HG03558 (cell line): ENCODE measurements at regions not wholly inside any gene's neighbourhood (a gene's known extent, or its start where the extent isn't known, plus 50 kb on each side); places are given as distances from the start of the nearest gene placed in this dataset.

Experiments used
- ATAC-seq: cut with Tn5 transposase; IDR thresholded peaks from one replicate; pipeline ENCODE4 v1.9.1; 2021; ENCODE audit warnings: moderate number of reproducible peaks; ENCODE audit not compliant: unreplicated experiment; ENCODE audit errors: extremely low read depth

DNA sequence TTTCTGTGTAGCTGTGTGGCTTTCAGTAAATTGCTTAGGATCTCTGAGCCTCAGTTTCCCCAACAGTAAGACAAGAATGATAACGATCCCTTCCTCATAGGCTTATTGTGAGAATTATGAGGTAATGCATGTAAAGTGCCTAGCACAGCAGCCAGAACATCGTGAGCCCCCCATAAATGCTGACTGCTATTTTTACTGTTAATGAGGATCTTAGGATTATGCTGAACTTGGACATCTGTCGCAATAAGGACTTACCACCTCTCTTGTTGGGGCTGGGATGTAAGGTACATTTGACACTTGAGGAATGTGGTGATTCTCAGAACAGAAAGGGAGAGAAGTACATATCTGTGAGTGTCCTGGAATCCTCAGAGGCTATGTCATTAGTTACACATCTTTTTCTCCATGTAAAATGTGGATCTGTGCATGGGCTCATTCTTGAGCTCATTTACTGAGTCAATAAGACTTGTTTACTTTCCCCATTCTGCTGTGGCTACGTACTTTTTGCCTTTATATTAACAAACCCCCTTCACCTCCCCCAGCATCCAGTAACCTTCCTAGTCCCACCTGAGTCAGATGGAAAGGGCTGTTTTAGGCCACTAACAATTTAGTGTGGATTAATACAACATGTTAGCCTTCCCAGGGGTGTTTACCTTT, 64.4 kb upstream of the PLEKHG1 start:
- no peak for ATAC-seq

DNA sequence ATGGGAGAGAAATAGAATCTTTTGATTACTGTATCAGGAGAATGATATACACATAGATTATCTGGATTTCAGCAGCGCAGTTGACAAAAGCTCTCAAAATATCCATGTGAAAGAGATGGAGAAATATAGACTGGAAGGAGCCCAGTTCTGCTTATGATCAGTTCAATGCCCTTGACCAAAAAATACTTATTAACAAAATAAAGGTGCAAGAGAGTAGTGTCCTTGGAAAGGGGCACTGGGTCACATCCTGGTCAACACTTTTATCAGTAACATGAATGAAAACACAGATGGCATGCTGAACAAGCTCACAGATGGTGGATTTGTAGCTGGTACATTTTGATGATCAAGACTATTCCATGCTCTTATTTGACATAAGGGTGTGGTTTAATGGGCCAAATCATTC, 63.9 kb upstream of the PLEKHG1 start:
- no peak for ATAC-seq

DNA sequence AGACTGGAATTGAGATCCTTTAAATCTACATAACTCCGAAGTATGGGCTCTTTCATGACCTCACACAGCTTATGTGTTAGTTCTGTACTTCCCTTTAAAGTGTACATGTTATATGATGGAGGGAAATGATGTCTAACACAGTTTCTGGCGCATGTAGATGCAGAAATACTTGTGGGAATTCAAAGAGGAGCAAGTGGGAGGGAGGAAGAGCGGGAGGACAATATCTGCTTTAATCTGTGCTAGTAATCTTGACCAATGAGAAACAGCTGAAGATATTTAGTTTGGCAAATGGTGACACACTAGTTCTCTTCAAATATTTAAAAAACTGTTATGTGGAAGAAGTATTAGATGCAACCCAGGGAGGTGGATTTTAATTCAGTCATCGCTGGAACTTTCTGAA, 62.9 kb upstream of the PLEKHG1 start:
- ATAC-seq: no peak

DNA sequence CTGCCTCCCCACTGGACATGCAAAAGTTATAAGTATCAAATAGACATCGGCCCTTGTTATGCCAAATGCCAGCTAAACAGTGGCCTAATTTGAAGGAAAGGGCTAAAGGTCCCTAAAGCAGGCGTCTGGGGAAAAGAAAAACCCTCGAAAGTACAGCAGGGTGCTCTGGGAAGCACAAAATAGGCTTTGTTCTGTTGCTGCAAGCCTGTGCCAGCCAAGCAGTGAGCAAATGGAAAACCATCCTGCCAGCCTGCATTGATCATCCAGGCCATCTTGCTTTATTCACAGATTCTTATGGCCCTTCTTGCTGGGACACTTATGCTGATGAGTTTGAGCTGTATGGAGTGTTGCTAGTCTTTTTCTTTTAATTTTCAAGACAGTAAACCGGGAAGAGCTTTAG, 62.2 kb upstream of the PLEKHG1 start:
- no peak for ATAC-seq

DNA sequence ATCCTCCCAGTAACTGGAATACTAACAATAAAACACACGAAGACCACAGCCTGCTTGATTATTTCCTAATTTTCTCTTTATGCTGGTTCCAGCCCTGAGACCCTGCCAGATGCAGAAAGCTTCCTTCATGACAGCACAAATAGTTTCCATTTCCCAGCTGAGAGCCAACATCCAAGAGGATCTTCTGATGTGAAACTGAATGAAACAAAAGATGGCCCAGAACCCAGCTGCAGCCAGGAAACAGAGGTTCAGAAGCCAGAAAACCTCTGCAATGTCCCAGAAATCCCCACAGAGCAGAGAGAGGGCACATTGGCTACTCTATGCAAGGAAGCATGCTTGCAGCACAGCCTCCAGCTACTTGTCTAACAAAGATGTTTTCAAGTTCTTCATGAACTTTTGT, 61.8 kb upstream of the PLEKHG1 start:
- no peak for ATAC-seq

DNA sequence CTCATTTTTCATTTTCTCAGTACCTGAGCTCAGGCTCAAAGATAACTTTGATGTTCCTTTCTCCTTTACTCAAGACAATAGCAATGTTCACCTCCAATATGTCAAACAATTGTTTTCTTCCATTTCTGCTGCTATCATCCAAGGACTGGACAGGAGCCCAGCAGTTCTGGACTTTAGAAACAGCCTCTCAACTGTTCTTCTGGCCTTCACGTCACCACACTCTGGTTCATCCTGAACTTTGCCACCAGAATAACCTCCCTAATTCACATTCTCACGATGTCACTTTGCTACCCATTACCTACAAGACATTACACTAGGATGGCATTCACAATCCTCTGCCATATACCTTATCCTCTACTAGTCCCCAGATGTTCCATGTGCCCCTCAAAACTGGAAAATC, 60.6 kb upstream of the PLEKHG1 start:
- ATAC-seq: no peak

DNA sequence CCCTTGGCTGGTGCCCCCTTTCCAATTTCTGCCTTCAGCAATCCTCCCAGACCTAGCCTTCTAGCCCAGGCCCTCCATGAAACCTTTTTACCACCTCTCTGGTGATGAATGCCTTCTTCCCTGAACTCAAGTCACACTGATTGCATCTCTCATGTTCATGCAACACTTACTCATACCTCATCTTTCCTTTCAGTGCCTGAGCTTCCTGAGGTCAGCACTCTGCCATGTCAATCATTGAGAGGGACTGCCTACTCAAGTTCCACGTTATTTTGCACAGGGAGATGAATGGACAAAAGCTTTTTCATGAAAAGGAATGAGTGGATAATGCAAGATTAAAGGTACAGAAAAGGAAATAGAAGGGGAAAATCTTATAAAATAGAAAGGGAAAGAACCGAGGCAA, 60.1 kb upstream of the PLEKHG1 start:
- no peak for ATAC-seq

DNA sequence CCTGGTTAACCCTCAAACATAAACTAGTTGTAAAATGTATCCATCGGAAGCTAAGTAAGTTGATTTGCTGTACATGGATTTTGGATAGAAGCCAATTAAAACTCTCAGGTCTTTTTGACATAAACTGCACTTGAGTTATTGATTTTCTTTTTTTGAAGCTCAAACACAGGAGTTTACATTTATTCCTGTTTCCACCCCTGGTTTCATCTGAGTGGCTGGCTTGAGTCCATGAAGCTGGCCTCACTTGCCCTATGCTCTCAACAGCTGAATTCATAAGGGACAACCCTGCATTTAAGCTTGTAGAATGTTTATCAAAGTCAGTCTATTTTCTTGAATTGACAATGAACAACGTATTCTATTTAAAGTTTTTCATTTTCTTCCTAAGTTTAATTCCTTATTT, 58.1 kb upstream of the PLEKHG1 start:
- ATAC-seq: no peak

DNA sequence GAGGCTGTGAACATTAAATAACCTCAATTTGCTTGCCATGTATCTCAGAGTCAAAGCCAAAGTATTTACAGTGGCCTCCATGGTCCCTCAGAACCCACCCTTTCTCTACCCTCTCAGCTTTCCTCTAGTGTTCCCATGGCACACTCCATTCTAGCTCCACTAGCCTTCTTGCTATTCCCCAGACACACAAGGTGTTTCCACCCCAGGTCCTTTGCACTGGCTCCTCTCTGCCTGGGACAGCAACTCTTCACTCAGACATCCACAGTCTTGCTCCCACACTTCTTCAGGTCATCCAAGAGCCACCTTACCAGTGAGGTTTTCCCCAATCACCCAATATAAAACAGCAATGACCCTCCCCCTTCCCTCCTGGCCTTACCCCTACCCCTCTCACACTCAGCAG, 56.5 kb upstream of the PLEKHG1 start:
- no peak for ATAC-seq

DNA sequence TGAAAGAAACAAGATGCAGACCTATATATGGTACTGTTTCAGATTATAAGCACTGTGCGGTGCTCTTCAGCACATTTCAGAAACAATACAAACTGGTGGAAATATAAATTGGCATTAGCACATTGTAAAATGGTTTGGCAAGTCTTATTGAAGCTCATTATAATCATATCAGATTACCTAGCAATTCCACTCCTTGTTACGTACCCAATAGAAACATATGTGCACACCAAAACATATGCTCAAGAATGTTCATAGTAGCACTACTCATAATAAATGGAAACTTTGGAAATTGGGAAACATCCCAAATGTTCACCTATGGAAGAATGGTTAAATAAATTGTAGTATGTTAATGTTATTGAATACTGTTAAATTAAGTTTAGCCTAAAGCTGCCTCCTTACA, 54.9 kb upstream of the PLEKHG1 start:
- no peak for ATAC-seq

DNA sequence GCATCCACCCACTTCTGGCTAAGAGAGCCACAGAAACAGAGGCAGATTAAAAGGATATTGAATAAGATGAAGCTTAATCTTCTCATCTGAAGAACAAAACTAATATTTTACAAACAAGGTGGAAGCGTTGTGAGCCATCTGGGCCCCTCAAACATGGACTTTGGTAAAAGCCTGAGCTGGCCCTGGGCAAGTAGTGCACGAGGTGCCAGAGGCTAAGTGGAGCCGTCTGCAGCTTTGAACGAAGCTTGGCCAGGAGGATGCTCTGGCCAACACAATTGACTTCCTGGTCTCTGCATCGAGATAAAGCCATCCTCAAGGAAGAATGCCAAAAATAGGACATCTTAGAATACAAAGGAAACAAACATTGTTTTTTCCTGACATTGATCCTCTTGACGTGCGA, 53.2 kb upstream of the PLEKHG1 start:
- no peak for ATAC-seq

DNA sequence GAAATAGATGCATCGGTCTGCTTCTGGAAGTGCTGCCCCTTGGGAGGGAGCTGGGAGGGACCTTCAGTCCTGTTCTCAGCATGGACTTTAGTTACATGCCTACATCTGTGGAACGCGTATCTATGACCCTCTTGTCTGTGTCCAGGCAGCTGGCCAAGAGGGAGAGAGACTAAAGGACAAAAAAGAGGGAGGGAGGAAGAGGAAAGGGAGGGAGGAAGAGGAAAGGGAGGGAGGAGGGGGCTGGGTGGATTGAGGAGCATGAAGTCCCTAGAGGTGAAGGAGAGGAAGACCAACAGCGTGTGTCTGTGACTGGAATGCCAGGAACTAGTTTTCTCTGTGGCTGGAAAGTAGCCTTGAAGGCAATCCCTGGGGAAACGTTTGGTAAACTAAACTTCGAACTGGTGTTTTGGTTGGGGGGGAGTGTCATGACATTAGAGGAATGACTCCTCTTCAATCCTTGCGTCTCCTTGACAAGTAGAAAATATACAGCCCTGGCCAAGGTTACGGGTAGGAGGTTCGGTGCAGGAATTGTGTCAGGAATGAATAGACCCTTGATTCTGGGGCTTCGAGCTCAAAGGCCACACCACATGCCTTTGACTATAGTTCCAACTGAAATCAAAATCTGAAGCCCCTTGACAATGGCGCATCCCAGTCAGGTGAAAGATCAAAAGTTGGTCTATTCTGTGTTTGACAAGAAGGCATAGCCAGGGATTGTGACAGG, 52.0 kb upstream of the PLEKHG1 start:
- ATAC-seq: no peak

DNA sequence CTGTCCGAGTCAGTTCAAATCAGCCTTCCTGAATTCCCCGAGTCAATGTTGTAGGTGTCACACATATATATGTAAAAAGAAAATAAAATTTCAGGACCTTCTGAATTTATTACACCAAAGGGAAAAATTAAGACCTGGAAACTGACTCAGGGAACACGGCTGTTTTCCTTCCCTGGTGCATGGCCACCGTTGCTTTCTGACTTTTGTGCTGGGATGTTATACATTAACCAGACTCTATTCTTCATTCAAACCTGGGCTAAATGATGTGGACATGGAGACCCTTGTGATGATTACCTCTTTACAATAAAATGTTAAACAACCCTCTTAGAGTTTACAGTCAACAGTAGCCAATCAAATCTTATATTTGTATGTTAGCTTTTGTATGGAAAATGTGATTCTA, 51.4 kb upstream of the PLEKHG1 start:
- ATAC-seq: no peak

DNA sequence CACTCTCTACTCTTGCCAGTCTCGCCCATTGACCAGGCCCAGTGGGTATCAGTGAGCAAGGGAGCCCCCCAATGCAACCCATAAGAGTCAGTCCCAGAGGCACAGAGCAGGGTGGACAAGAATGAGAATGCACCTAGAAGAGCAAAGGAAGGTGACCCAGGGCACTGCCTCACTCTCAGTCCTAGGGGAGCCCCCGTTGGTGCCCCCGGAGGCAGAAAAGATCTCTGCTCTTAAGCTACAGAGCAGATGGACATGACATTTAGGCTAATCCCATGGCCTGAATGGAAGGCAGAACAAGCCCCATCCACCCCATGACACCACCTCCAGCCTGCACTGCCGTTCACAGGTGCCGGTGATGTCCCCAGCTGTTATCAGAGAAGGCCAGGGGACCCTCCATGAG, 50.7 kb upstream of the PLEKHG1 start:
- no peak for ATAC-seq

DNA sequence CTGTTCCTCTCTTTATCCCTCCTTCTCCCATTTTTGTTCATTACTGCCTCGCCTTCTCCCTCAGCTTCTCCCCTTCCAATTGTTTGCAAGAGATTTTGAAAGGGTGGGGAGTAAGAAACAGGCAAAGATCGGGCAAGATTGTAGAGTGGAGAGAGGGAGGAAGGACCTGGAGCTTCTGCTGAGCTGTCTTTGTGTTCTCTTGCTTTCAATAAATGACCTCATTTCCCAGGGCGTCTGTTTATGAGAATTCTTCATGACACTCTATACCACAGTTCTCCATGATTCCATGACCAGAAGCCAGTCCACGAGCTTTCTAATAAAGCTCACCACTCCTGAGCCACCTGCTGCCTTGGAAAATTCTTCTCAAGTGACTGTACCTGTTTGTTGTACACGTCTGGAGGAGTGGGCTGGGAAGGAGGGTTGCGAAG, 50.0 kb upstream of the PLEKHG1 start:
- no peak for ATAC-seq
